ENCODE measurements at regions not wholly inside any gene's neighbourhood (a gene's known extent, or its start where the extent isn't known, plus 50 kb on each side); places are given as distances from the start of the nearest gene placed in this dataset.

DNA sequence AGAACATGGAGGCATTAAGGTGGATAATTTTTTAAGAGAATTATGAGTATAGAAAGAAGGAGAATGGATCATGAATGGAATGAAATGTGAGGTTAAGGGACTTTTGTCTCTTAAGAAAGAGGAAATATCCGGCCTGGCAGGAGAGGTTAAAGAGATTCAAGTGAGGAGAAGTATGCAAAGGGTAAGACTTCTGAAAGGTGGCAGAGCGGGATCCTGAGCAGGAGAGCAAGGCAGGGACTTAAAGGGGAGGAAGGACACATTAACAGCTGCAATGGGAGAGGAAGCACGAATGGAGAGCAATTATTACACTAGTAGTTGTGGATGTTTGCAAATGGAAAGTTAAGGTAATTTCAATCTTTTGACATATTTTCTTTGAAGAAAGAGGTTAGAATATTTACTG is 171.0 kb downstream of the KITLG start:
- TF ChIP-seq, protein P1, sequence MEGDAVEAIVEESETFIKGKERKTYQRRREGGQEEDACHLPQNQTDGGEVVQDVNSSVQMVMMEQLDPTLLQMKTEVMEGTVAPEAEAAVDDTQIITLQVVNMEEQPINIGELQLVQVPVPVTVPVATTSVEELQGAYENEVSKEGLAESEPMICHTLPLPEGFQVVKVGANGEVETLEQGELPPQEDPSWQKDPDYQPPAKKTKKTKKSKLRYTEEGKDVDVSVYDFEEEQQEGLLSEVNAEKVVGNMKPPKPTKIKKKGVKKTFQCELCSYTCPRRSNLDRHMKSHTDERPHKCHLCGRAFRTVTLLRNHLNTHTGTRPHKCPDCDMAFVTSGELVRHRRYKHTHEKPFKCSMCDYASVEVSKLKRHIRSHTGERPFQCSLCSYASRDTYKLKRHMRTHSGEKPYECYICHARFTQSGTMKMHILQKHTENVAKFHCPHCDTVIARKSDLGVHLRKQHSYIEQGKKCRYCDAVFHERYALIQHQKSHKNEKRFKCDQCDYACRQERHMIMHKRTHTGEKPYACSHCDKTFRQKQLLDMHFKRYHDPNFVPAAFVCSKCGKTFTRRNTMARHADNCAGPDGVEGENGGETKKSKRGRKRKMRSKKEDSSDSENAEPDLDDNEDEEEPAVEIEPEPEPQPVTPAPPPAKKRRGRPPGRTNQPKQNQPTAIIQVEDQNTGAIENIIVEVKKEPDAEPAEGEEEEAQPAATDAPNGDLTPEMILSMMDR (IDR thresholded peaks at IDR 0.05; ENCODE audit: insufficient read depth in 1 of 2, low read depth in 1 of 2, low read length in 1 of 2, severe bottlenecking in 1 of 2, unreplicated experiment in 1 of 2) = no peak
- BruUV-seq (replicated peaks) = no TSS peak
- Mint-ChIP-seq H3K27me3 (ENCODE audit: insufficient read depth, unreplicated experiment) (no peaks in the 10 kb centered on the region), H3K36me3 (ENCODE audit: insufficient read depth, unreplicated experiment) (peaks cover 4% of the 10 kb centered on the region), H3K27ac (ENCODE audit: unreplicated experiment) (no peak overlapping the region), H3K4me1 (ENCODE audit: low read depth, unreplicated experiment) (peaks cover 13% of the 10 kb centered on the region), H3K9me3 (ENCODE audit: unreplicated experiment) (no peaks in the 10 kb centered on the region), H3K4me3 (ENCODE audit: unreplicated experiment) (no peak overlapping the region)
- Histone ChIP-seq H3K9me3 (no peaks in the 10 kb centered on the region), H3K4me1 (no peaks in the 10 kb centered on the region), H3K36me3 (ENCODE audit: control insufficient read depth, insufficient read depth, low read length) (no peaks in the 10 kb centered on the region), H3K4me3 (ENCODE audit: low read depth, low read length) (no peak overlapping the region), H3K27me3 (replicated peaks; ENCODE audit: control insufficient read depth, insufficient read depth, low read length) (no peaks in the 10 kb centered on the region)
- DNase-seq = no peak
- ChIA-PET CTCF (no interaction called here), POLR2A (no interaction called here)
- intact Hi-C loops (cut with micrococcal nuclease; ENCODE audit: unreplicated experiment) = no loop called here

DNA sequence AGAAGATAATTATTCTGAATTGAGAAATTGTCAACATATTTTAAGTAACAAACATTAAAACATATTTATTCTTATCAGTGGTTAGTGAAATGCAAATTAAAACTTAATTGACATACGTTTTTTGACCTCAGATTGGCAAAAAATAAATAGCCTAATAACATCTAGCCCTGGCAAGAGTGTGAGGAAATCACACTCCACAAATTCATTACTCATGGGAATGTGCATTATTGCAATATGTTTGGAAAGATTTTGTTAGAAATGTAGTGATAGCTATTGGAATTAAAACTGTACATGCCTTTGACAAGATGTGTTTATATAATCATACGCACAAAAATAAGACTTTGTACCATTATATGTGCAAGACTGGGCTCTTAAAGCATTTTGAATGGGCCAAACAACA is 168.6 kb downstream of the KITLG start:
- BruUV-seq (replicated peaks) = no TSS peak

DNA sequence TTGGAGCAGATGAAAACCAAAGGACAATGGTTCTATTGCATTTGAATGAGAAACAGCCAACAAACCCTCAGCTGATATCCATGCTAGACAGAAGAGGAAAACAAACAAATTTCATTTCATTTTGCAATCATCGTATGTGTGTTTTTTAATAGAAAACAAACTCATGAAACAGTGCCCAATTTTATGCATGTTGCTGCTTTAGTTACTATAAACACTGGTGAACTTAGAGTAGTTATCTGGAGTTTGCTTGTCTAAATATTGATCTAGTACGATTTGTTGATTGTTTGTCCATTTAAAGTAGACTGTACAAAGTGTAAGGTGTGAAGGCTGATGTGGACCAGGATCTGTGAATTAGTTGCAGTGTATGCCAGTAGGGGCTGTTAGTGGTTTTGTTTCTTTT is 166.6 kb downstream of the KITLG start:
- peaks cover 15% of the 10 kb centered on the region for H3K4me1 Mint-ChIP-seq (ENCODE audit: low read depth, unreplicated experiment)
- ChIA-PET CTCF (no interaction called here), POLR2A (no interaction called here)
- no peak for DNase-seq
- no peaks in the 10 kb centered on the region for H3K27me3 ChIP-seq (replicated peaks; ENCODE audit: control insufficient read depth, insufficient read depth, low read length)
- no peaks in the 10 kb centered on the region for H3K9me3 Mint-ChIP-seq (ENCODE audit: unreplicated experiment)
- no peak overlapping the region for H3K4me3 ChIP-seq (ENCODE audit: low read depth, low read length)
- H3K36me3 ChIP-seq (ENCODE audit: control insufficient read depth, insufficient read depth, low read length) = no peaks in the 10 kb centered on the region
- peaks cover 4% of the 10 kb centered on the region for H3K36me3 Mint-ChIP-seq (ENCODE audit: insufficient read depth, unreplicated experiment)
- intact Hi-C loops (cut with micrococcal nuclease; ENCODE audit: unreplicated experiment) = no loop called here
- H3K4me3 Mint-ChIP-seq (ENCODE audit: unreplicated experiment) = no peak overlapping the region
- TF ChIP-seq, protein P1 (IDR thresholded peaks at IDR 0.05; ENCODE audit: insufficient read depth in 1 of 2, low read depth in 1 of 2, low read length in 1 of 2, severe bottlenecking in 1 of 2, unreplicated experiment in 1 of 2) = no peak
- BruUV-seq (replicated peaks) = no TSS peak
- no peaks in the 10 kb centered on the region for H3K4me1 ChIP-seq
- no peaks in the 10 kb centered on the region for H3K27me3 Mint-ChIP-seq (ENCODE audit: insufficient read depth, unreplicated experiment)
- H3K9me3 ChIP-seq = no peaks in the 10 kb centered on the region
- H3K27ac Mint-ChIP-seq (ENCODE audit: unreplicated experiment) = no peak overlapping the region

More for the DNA sequence above, 168.6 kb downstream of the KITLG start:
- TF ChIP-seq, protein P1 (IDR thresholded peaks at IDR 0.05; ENCODE audit: insufficient read depth in 1 of 2, low read depth in 1 of 2, low read length in 1 of 2, severe bottlenecking in 1 of 2, unreplicated experiment in 1 of 2) = no peak
- no peaks in the 10 kb centered on the region for H3K27me3 ChIP-seq (replicated peaks; ENCODE audit: control insufficient read depth, insufficient read depth, low read length)
- ChIA-PET CTCF (no interaction called here), POLR2A (no interaction called here)
- H3K4me3 ChIP-seq (ENCODE audit: low read depth, low read length) = no peak overlapping the region
- Mint-ChIP-seq H3K9me3 (ENCODE audit: unreplicated experiment) (no peaks in the 10 kb centered on the region), H3K36me3 (ENCODE audit: insufficient read depth, unreplicated experiment) (peaks cover 4% of the 10 kb centered on the region), H3K4me3 (ENCODE audit: unreplicated experiment) (no peak overlapping the region), H3K27ac (ENCODE audit: unreplicated experiment) (no peak overlapping the region), H3K4me1 (ENCODE audit: low read depth, unreplicated experiment) (peaks cover 13% of the 10 kb centered on the region), H3K27me3 (ENCODE audit: insufficient read depth, unreplicated experiment) (no peaks in the 10 kb centered on the region)
- no peaks in the 10 kb centered on the region for H3K9me3 ChIP-seq
- no peaks in the 10 kb centered on the region for H3K4me1 ChIP-seq
- H3K36me3 ChIP-seq (ENCODE audit: control insufficient read depth, insufficient read depth, low read length) = no peaks in the 10 kb centered on the region
- intact Hi-C loops (cut with micrococcal nuclease; ENCODE audit: unreplicated experiment) = no loop called here
- no peak for DNase-seq
